WERI-Rb-1 (cell line): ENCODE measurements at regions not wholly inside any gene's neighbourhood (a gene's known extent, or its start where the extent isn't known, plus 50 kb on each side); places are given as distances from the start of the nearest gene placed in this dataset.

ENCODE experiments used
- DNase-seq: peaks from one replicate; pipeline ENCODE4 v3.0.0-alpha.2; 2020
- H3K27ac ChIP-seq: fragments of 250-450 bp; sonication (Bioruptor Pico); 2 replicates; pipeline ENCODE4 v1.5.1; 2020; ENCODE audit warnings: mild to moderate bottlenecking, moderate library complexity
- H3K27me3 ChIP-seq: fragments of 250-450 bp; sonication (Bioruptor Pico); 2 replicates; pipeline ENCODE4 v1.5.1; 2021; ENCODE audit warnings: mild to moderate bottlenecking, low read depth, moderate library complexity; ENCODE audit not compliant: insufficient read depth, severe bottlenecking
- H3K36me3 ChIP-seq: fragments of 250-450 bp; sonication (Bioruptor Pico); 2 replicates; pipeline ENCODE4 v1.5.1; 2020; ENCODE audit warnings: mild to moderate bottlenecking, moderate library complexity
- H3K4me3 ChIP-seq: 2 replicates; pipeline ENCODE4 v1.5.1; 2011; ENCODE audit warnings: low read depth, mild to moderate bottlenecking, control low read depth, low read length
- H3K9me3 ChIP-seq: fragments of 250-450 bp; sonication (Bioruptor Pico); 2 replicates; pipeline ENCODE4 v1.5.1; 2021; ENCODE audit warnings: mild to moderate bottlenecking, moderate library complexity; ENCODE audit not compliant: severe bottlenecking
- CTCF ChIP-seq: IDR thresholded peaks from 2 replicates; pipeline ENCODE4 v1.5.1; 2011; ENCODE audit warnings: low read depth, mild to moderate bottlenecking, control low read depth, inconsistent platforms, low read length

- H3K36me3 ChIP-seq: no peaks in the 10 kb centered on the region
- TF ChIP-seq CTCF: no peak
- no peaks in the 10 kb centered on the region for H3K27me3 ChIP-seq
- DNase-seq: no peak
- H3K4me3 ChIP-seq: no peak overlapping the region
- no peak overlapping the region for H3K27ac ChIP-seq
- no peaks in the 10 kb centered on the region for H3K9me3 ChIP-seq
Observed at GRCh38 chr3:86234506-86235254, 756.3 kb downstream of the VGLL3 start.

- no peak overlapping the region for H3K27ac ChIP-seq
- H3K36me3 ChIP-seq: no peaks in the 10 kb centered on the region
- no peak for TF ChIP-seq CTCF
- H3K4me3 ChIP-seq: no peak overlapping the region
- DNase-seq: no peak
- H3K27me3 ChIP-seq: no peaks in the 10 kb centered on the region
- no peaks in the 10 kb centered on the region for H3K9me3 ChIP-seq
Observed at GRCh38 chr3:86230762-86231161, 760.2 kb downstream of the VGLL3 start.

GRCh38 chr3:86229775-86230094, 761.2 kb downstream of the VGLL3 start:
- H3K4me3 ChIP-seq: no peak overlapping the region
- no peak for DNase-seq
- H3K27me3 ChIP-seq: no peaks in the 10 kb centered on the region
- H3K9me3 ChIP-seq: no peaks in the 10 kb centered on the region
- no peaks in the 10 kb centered on the region for H3K36me3 ChIP-seq
- no peak overlapping the region for H3K27ac ChIP-seq
- no peak for TF ChIP-seq CTCF

- H3K4me3 ChIP-seq: no peak overlapping the region
- no peak overlapping the region for H3K27ac ChIP-seq
- DNase-seq: no peak
- no peaks in the 10 kb centered on the region for H3K27me3 ChIP-seq
- no peaks in the 10 kb centered on the region for H3K9me3 ChIP-seq
- no peaks in the 10 kb centered on the region for H3K36me3 ChIP-seq
- no peak for TF ChIP-seq CTCF
Observed at GRCh38 chr3:86229086-86229774, 761.7 kb downstream of the VGLL3 start.

- H3K4me3 ChIP-seq: no peak overlapping the region
- TF ChIP-seq CTCF: no peak
- H3K27ac ChIP-seq: no peak overlapping the region
- no peak for DNase-seq
- no peaks in the 10 kb centered on the region for H3K36me3 ChIP-seq
- no peaks in the 10 kb centered on the region for H3K9me3 ChIP-seq
- H3K27me3 ChIP-seq: no peaks in the 10 kb centered on the region
Observed at GRCh38 chr3:86228101-86228500, 762.8 kb downstream of the VGLL3 start.
